NCI-H1105 (cell line): ENCODE measurements at regions not wholly inside any gene's neighbourhood (a gene's known extent, or its start where the extent isn't known, plus 50 kb on each side); places are given as distances from the start of the nearest gene placed in this dataset.

Experiments
- DNase-seq: peaks from one replicate; lab custom pipeline; 2025; lab: John Stamatoyannopoulos, UW

GRCh38 chr11:29959488-29959887 lies 57.3 kb downstream of the KCNA4 start:
- DNase-seq = no peak

DNA sequence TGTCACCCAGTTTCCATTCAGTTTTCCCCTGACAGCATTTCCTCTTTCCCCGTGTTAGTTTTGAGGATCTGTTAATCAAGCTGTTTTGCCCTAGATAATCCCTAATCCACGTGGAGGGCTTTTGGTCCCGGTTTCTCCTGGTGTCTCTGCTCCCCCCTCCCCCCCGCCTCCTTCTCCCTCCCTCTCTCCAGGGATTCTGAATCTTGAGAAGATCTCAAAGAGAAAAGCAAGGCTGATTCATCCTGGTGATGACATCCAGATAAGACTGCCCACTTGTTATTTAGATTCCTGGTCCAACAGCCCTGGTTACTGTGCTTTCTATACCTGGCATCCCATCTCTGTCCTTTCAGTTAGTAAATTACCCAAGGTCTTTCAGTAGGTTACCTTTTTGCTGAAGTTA lies 59.4 kb downstream of the KCNA4 start:
- no peak for DNase-seq

GRCh38 chr11:29956076-29956556 lies 60.7 kb downstream of the KCNA4 start:
- DNase-seq = no peak

DNA sequence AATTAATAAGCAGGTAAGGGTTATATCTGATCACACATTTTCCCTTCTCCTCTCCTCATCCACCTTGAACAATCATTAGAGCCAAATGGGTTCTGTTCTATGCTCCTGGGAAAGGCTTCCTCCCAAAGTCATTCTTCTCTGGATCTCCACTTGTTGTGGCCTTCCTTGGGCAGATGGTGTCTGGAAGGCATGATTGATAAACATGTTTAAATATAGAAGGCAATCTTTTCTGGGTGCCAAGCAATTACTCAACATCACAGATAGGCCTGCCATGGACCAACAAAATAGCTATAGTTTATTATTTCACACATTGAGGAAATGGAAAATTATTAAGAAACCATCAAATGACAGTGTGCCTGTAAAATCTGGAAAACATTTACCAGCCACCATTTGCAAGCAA lies 73.5 kb downstream of the KCNA4 start:
- DNase-seq = no peak

DNA sequence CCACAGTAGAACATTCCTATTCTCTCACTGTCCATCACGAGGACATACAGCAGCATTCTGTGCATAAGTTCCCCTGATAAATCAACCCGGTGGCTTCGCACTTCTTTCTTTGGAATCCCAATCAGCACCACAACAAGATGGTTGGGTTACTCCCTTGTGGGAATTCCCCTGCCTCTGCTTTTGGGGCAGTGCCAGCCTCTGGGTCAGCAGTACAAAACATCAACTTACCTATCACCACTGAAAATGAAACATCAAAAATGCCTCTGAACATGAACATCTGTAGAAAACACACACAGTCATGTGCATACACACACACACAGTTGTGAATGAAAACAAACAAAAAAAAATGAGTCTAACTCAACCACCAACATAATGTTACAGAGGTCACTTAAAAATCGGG lies 79.3 kb downstream of the KCNA4 start:
- DNase-seq = no peak

DNA sequence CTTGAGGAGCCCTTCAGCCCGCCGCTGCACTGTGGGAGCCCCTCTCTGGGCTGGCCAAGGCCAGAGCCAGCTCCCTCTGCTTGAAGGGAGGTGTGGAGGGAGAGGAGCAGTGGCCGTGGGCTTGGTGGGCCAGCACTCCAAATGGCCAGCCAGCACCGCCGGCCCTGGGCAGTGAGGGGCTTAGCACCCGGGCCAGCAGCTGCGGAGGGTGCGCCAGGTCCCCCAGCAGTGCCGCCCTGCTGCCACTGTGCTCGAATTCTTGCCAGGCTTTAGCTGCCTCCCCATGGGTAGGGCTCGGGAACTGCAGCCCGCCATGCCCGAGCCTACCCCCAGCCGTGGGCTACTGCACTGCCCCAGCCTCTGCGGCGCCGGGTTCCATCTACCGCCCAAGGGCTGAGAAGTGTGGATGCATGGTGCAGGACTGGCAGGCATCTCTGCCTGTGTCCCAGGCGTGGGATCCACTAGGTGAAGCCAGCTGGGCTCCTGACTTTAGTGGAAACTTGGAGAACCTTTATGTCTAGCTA lies 82.7 kb downstream of the KCNA4 start:
- DNase-seq = no peak

- DNase-seq = no peak
These were observed 100.8 kb downstream of the KCNA4 start for GRCh38 chr11:29916040-29916439.

- no peak for DNase-seq
These were observed 102.5 kb downstream of the KCNA4 start for GRCh38 chr11:29914203-29914930.

DNA sequence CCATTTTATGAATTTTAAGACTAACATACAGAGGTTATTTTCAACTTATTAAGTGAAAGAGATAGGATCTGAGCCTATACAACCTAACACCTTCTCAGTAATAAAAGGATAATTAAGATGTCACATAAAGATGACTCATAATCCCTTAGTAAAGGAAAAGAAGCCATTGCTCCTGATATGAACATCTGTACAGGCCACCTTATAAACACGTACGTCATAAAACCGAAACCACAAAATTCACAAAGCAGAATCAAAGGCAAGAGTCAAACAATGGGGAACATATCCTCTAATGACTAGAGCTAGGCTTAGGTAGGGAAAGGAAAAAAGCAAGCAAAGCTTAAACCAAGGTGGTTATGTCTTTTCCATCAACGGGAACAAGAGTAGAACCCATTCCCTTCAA lies 103.5 kb downstream of the KCNA4 start:
- DNase-seq = no peak

DNA sequence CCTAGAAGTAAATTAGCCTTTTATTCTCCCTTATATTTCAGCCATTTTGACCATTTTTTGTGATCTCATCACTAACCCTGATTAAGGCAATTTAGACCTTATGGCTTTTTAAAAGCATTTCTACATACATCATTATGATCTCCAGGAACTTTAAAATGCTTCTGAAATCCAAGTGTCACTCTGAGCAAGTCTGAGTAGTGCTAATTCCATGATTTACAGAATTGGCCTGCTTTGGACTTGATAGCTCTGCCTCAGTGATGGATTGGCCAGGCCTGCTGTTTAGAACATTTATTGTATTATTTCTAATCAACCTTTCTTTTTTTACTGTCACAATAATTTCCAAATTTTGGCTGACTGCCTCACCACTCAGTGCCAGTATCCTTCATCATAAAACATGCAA lies 116.4 kb downstream of the KCNA4 start:
- DNase-seq = no peak

DNA sequence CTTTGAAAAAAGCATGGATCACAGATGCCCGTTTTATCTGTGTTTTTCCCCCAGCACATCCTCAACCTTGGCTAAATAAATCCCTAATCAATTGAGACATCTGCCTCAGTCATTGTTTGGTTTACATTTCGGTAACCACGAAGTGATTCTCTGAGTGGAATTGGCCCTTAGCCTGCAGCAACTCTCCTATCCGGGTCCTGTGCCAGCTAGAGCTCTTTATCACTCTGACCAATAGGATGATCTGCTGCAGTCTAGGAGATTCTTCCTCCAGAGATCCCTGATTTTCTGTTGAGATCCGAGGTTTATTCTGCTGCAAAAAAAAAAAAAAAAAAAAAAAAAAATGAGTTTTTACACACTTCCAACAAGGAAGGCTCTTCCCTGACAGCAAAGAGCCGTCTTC lies 137.3 kb downstream of the KCNA4 start:
- DNase-seq = no peak

DNA sequence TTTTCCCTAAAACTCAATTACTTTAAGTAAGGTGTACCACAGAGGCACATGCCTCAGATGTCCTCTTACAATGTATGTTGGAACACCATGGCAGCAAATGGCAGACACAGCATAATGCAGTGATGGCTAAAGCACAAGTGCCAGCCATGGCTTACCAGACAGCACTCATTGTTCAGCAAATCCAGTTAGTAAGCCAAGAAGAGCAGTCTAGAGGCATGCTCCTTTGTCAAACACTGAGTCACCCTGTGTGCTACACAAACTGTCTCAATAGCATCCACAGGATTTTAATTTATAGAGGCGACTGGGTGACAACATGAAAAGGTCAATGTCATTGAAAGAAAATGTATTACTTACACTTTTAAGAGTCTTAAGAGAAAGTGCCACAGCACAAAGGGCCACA lies 140.6 kb downstream of the KCNA4 start:
- no peak for DNase-seq

DNA sequence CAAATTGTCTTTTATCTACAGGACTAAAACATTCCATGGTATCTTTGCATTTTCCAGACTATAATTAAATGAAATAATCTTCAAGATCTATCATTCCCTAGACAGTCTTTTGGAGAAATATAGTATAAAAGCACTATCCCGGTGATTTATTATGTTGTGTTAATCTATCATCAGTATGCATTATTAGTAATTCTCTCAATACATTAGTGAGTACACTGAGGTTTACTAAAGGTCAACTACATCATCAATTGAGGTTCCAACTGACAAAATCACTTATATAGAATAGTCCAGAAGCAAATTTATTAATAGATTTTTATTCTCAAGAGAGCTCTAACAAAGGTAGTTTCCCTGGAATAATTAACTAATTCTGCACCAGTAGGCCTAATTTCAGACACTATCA lies 169.6 kb downstream of the KCNA4 start:
- no peak for DNase-seq

GRCh38 chr11:29844701-29845379 lies 172.0 kb downstream of the KCNA4 start:
- DNase-seq = no peak

DNA sequence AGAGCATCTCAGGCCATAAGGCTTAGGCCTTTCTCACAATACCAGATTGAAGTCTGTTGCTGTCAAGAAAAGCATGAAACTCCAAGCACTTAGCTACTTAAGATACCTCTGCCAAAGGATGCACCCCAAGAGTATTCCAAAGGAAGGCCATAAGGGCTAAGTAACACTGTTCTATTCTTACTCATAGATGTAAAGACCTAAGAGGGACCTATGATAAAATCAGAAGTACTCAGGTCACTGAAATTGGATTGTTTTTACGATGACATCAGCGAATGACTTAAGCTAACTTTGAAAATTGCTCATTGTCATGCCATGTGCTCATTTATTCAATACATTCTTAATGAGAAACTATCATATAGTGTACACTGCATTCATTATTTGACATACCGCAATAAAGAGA lies 172.8 kb downstream of the KCNA4 start:
- no peak for DNase-seq

- DNase-seq = no peak
These were observed 174.8 kb downstream of the KCNA4 start for GRCh38 chr11:29842061-29842460.

DNA sequence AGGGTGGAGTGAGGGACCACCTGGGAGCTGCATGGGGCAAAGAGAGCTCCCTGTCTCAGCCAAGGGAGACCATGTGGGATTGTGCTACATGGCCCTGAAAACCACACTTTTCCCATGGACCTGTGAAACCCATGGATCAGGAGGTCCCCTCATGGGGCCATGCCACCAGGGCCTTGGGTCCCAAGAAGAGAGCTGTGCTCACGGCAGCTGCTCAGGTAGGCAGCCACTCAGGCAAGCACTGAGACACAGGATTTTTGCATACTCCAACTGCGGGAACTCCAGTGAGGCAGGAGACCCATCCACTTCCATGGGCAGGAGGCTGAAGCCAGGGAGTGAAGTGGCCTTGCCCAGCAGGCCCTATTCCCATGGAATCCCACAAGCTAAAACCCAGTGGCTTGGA lies 190.0 kb downstream of the KCNA4 start:
- DNase-seq = no peak

- no peak for DNase-seq
These were observed 200.5 kb downstream of the KCNA4 start for GRCh38 chr11:29816359-29816758.

- DNase-seq = no peak
These were observed 207.7 kb downstream of the KCNA4 start for GRCh38 chr11:29809121-29809520.

DNA sequence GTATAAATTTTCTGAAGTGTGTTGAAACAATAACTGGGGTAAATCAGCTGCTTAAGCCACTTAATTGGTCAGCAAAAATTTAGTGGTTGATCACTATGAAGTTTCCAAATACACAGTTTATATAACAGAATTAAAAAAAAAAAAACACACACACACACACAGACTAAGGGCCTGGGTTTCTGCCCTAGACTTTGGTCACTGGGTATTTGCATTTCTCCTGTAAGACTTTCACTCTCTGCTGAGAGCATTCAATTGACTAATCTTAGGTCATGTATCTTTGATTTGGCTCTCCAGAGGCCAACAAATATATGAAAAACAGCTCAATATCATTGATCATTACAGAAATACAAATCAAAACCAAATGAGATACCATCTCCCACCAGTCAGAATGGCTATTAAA lies 214.3 kb downstream of the KCNA4 start:
- no peak for DNase-seq

DNA sequence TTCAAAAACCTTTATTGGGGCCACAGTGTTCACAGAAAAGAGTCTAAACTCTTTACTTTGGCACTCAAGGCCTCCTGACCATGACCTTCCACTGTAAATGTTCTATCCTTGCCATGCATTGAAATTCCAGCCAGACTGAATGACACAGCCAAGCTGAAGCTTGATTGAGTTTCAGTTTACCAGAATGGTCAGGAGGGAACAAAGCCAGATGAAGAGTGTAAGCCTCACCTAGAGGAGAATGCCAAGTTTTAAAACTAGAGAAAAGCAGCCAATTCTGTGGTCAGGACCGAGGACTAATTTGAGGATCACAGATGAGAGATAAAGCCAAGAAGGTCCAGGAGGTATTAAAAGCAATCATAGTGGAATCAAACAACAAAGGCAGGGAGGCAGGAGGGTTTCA lies 215.3 kb downstream of the KCNA4 start:
- no peak for DNase-seq

DNA sequence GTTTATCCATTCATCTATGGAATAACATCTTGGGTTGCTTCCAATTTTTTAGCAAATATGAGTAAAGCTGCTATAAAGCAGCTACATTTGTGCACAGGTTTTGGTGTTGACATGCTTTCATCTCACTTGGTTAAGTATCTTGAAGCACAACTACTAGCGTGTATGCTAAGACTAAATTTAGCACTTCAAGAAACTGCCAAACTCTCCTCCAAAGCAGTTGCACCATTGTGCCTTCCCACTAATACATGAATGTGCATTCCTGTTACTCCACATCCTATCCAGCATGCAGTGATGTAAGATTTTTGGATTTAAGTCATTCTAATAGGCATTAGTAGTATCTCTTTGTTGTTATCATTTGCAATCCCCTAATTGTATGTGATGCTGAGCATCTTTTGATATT lies 230.7 kb downstream of the KCNA4 start:
- no peak for DNase-seq

GRCh38 chr11:29783506-29783905 lies 233.3 kb downstream of the KCNA4 start:
- no peak for DNase-seq

DNA sequence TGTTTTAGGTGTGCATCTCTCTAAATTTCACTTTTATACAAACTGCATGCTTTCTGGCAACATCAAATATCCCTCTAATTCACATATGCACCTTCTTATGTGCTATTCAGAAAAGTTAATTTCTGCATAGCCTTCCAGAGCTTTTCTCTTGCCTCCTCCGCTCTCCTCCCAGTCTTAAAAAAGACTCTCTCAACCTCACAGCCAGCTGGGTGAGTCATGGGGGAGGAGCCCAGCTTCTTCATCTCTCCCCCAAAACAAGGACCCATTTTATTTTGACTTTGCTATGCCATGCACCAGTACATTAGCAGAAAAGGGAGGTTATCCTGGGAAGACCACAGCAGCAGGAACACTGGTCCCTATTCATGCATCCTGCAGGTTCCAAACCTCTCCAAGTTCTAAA lies 234.4 kb downstream of the KCNA4 start:
- no peak for DNase-seq
